ENCODE measurements at regions not wholly inside any gene's neighbourhood (a gene's known extent, or its start where the extent isn't known, plus 50 kb on each side); places are given as distances from the start of the nearest gene placed in this dataset.
A peak's percentile ranks its signal among the peaks of the same experiment; 100 is the strongest.

DNA sequence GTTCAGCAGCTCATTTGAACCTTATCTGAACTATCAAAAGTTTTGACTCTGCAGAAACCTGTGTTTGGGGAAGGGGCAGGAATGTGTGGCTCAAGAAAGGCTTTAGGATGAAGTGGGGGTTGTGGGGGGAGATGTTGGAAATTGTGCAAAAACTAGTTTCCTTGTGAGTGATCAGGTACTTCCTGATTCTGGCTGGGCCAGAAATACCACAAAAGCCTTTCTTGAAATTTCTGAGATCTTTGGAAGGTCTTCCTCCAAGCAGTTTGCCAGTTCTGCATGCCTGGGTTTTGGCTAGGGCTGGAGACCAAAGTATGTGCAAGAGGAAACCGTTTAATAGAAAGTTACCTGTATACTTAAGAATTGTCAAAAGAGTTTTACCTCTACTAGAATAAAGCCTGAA is 116.6 kb downstream of the BMP2 start:
- no peak for DNase-seq

DNA sequence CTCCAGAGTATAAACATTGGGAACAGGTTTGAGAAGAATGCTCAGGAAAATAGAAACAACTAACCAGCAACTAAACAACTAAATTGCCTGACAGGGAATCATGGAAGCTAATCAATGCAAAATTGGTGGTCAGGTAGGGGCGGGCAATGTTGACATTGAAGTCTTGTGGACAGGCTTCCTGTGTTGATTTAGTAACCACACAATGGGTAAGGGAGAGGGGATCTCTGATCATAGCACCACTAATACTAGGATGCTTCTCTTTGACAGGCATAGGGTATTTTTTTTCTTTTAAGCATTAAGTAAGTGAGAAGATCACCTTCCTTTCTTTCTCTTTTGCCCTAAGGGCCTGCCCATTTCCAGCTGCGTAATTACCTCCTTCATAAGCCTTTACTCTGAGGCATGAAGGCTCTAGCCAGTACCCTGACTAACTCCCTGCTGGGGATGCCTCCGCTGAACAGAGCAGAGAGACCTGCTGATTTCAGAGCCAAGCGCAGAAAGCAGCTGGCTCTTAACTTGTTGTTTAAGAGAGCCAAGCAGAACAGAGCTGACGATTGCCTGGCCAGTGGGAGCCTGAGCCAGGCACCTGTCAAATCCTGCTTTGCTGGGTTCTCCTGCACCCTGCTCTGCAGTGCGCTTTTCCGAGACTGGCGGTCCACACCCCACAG is 118.7 kb downstream of the BMP2 start:
- peak in 2 of 51 donors; percentile 1 to 2 for DNase-seq

DNA sequence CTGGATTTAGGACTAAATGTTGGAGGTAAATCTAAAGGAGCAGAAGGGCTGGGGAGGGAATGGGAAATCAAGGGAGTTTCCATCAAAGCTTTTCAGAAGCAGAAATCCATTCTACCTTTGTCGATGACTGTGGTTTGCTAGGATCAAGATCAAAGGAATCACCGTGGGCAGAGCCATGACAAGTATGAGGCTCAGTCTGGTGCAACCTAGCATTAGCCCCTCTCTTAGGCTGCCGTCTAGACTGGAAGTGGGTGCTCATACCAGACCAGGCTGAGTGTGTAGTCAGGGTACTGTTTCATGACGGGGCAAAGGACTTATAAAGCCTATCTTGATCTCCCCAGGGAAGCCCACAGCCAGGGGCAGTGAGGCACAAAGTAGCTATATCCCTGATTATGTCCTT is 120.5 kb downstream of the BMP2 start:
- DNase-seq: no peak

DNA sequence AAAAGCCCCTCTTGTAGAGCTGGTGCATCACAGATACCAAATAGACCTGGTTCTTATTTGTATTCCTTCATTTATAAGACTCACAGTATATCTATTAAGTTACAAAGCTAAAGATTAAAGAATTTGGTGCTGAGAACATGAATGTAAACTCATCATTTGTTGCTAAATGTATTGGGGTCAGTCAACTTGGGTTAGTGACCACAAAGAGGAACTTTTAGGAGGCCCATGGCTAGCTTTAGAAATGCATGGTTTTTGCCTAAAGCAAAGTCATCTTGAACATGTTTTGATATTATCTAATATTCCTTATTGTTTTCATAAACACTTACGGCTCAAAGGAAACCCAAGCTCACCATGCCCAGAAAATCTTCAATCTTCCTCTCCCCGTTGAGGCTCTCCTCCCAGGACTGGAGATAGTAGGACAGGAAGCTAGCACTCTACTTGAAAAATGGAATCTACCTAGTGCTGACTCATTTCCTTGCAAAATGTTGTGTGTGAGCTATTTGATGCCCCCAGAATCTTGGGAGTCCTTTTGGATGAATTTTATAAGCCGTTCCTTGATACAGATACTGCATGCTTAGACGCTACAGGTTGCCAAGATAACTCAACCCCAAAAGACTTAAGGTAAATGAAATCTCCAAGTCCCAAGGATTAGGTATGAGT is 121.4 kb downstream of the BMP2 start:
- DNase-seq: no peak

DNA sequence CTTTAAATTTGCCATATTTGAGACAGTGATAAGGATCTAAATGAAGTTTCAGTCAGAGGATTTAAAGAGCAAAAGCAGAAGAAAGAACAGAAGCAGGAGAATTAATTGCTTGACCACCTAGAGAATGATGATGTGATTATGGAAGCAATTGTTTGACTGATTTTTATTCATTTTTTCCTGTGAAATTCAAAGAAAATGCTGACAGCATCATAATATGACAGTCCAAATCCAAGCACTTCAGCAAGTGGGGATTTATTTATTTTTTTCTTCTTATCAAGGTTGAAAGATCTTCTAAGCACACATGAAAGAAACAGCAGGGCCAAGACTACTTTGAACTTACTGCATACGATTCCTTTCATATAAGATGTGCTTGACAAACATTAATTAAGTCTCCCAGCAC is 125.2 kb downstream of the BMP2 start:
- no peak for DNase-seq

DNA sequence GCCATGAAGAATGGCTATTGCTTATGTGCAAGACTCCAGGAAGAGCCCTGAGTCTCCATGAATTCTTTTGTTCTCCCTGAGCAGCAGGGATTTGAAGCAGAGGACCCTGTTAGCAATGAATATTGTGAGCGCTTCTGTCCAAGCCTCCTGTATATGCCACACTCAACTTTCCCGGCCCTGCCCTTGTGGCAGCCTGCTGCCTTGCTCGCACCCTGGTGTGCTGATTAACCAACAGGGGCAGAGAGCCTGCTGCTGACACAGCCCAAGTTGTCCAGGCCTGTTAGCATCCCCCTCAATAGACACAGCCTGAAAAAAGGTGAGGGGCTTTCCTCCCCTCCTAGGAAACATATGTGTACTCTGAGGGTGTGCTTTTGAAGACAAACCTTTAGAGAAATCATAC is 131.4 kb downstream of the BMP2 start:
- DNase-seq: no peak

DNA sequence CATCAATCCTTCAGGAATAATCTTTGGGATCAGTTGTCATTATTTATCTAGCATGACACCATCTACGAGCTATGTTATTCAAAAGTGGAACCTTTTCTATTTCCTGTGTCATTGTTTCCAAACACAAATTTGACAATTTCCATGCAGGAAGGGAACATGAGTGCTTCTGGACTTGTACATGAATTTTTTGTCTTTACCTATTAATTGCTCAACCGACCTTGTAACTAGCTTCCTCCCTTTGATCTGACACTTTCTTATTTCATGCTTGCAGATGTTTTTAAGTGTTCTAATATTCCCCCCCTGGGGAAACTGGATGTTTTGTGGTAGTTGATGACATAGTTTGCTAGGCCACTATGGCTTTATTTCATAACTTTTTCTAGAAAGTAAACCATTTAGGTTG is 139.4 kb downstream of the BMP2 start:
- DNase-seq: no peak

DNA sequence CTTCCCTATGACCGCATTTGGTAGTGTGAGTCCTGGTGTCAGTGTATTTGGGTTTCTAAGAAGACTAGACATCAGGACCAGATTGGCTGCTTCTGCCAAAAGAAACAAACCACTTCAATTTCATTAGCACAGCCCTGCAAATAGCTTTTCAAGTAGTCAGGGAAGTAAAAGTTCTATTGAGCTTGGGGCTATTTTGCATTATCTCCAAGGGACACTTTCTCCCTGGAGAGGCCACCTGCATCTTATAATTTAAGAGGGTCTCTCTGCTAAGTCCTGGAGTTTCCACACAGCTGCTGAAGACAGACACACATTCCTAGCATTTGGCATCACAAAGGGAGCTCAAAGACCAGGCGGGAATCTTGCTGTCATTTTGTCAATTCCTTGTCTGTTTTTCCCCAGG is 141.2 kb downstream of the BMP2 start:
- DNase-seq: no peak

DNA sequence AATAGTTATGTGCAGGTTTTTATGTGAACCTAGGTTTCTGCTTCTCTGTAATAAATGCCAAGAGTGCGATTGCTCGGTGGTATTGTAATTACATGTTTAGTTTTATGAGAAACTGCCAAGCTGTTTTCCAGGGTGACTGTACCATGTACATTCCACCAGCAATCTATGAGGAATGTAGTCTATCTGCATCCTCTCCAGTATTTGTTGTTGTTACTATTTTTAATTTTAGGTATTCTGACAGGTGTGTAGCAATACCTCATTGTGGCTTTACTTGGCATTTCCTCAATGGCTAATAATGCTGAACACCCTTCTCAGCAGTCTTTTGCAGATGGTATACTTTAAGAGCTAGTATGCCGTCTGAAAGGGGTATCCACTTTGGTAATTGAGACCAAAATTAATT is 142.1 kb downstream of the BMP2 start:
- DNase-seq: no peak

DNA sequence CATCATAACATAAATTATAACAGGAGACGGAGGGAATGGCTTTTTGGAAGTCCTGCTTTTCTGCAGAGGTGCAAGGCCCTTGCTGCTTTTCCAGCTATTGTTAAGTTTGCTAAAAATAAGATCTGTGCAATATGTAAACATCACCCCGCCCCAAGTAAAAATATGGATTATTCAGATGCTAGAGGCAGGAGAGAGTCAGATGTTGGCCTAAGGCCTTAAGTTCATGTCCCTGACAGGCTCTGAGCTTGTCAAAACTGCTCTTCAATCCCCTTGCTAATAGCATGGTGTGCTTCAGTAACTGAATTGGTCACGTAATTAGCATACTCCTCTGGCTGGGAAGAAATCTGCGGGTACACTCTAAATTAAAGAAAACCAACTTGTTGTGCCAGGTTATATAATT is 147.5 kb downstream of the BMP2 start:
- DNase-seq: no peak

DNA sequence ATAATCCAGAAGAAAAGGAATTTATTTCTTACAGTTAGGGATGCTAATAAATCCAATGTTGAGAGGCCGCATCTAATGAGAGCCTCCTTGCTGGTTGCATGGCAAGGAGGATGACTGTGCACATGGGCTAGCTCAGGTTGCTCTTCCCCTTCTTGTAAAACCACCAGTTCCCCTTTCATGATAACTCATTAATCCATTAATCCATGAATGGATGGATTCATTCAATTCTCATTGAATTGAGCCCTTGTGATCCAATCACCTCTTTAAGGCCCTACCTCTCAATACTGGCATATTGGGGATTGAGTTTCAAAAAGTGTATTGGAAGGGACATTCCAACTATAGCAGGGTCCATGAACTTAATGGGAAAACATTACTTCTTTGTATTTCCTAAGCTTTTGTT is 149.5 kb downstream of the BMP2 start:
- DNase-seq: no peak

DNA sequence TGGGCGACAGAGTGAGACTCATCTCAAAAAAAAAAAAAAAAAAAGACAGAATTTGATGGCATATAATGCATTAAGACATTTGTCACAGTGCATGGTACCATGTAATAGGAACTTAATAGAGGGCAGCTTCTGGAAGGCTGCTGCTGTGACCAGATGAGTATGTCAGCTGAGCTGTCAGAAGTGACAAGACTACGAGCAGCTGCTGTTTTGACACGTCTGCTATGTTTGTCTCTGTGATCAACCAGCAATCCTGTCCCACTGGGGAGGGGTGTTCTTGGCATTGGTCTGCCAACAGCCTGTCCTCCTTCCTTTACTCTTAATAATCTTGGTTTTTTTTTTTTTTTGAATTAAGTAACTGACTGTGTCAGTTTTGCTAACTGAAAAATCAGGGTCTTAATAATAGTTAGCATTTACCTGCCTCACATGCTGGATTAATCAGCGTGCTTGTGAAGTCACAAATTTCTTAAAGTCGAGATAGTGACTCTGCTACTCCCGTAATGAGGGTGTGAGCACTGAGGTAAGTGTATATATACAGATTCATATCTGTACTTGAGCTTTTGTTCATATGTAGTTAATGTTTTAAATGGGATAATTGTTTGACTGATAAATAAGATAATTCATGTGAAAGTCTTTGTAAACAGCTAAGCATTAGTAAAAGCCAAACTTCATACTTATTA is 152.4 kb downstream of the BMP2 start:
- DNase-seq: peak in 2 of 51 donors; percentile 1

DNA sequence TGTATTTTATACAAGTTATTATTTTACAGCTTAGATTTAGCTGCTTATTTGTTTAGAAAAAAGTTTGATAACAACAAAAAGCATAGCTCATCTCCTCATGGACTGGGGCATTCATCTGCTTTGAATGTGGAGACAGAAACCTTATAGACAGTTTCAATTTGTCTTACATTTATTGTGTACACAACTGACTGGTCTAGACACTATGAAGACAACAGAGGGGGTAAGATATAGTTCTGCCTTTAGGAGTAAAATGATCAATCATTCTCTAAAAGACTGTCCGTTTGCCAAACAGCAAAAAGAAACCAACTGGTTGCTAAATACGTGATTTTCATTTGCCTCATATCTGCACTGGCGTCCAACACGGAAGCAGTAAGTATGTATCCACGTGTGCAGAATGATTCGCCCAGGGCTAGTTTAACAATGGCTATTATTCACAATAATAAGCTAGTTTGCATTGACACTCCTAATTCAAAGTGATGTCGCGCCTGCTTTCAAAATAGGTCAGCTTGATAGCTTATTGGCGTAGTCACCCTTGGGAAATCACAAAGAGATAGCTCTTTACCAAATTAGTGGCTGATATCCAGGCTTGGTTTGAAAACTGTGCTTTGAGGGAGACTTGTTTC is 153.6 kb downstream of the BMP2 start:
- peak in 1 of 51 donors; percentile 7 for DNase-seq

DNA sequence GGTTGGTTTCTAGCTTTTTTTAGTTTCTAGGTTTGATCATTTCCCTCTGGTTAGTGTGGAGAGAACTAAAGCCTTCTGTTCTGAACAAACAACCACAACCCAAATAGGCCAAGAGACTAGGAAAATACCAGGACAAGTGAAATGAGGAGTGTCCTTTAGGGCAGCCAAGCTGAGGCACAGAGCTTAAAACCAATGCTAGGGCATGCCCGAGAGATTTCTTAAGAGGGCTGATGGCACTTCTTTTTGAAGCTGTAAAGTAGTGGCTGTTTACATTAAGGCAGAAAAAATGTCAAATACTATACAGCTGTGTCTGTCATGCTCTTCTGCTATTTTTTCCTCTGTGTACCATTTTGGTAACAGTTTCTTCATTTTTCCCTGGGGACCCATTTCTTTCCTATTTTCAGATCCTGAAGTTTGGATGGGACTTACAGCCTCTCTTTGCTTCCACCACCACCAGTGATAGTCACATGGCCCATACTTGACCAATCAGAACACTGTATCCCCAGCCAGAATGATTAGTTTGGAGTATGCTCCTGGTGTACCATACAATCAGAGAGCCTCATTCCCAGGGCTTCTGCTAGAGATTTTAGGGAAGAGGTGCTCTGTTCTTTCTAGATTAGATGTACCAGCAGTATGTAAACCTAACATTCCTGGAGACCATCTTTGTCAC is 154.4 kb downstream of the BMP2 start:
- no peak for DNase-seq

DNA sequence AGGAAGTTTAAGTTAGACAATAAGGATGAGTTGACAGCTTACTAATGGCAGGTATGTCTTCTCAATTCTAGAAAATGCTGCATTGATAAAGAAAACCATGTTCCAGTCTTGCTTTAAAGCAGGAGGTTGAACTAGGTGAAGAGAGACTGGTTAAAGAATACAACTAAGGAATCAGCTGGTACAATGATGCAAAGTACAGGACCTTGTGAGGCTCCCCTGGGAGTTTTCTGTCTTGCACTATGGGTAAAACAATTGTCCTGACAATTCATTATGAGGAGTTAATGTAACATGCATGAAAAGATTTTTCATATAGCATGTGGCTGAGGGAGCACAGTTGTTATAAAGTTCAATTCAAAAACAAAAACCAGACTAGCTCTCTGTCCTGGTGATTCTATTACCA is 157.2 kb downstream of the BMP2 start:
- no peak for DNase-seq

DNA sequence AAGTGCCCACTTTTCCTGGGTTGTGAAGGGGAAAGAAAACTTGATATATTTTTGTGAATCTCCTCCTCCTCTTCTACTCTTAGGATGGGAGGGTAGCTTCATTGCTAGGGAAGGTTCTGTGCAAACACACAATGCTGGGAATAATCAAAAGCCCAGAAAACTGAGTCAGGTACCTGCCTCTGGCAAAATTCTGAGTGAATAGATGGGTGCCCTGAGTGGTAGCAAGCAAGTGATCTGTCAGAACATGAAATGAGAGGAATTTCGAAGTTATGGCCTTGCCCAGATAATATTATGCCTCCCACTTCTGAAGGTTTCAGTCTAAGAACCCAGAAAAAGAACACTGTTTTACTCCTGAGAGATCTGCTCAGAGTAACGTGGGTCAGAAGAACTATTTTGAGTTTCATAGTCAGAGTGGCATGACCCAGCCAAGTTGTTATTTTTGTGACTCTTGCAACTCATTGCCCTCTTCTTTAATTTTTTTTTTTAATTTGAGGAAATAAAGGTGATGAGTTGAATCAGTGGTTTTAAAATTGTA is 158.3 kb downstream of the BMP2 start:
- no peak for DNase-seq

DNA sequence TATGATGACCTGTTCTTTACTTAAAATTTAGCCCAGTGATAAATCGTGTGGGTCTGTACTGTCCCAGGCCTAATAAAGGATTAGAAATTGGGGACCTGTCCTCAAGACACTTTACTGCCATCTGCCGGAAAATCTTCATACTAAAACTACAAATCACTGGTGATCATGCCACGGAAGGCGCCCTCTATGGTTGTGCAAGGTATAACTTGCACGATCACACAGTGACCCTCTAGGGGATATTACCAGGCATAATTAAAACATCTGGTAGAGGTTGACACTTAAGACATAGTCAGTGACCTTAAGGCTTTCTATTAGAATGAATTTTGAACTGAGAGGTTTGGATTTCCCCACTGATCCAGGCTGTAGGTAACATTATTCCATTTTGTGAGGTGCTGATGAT is 172.6 kb downstream of the BMP2 start:
- no peak for DNase-seq

DNA sequence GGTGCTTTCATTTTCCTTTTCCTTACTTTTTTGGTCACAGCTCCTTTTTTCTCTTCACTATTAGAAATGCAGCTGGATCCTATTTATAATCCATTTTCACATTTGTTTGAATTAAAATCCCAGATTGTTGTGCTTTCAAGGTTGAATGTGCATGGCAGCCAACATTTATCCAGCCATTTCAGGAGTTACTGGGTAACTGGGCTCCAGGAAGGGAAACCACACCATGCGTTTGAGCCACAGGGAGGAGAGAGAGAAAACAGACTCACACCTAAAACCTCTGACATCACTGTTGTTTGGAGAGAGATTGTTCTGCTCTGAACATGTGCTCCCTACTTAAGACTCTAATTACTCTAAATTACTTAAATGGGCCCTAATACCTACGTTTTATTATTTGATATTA is 173.4 kb downstream of the BMP2 start:
- no peak for DNase-seq

DNA sequence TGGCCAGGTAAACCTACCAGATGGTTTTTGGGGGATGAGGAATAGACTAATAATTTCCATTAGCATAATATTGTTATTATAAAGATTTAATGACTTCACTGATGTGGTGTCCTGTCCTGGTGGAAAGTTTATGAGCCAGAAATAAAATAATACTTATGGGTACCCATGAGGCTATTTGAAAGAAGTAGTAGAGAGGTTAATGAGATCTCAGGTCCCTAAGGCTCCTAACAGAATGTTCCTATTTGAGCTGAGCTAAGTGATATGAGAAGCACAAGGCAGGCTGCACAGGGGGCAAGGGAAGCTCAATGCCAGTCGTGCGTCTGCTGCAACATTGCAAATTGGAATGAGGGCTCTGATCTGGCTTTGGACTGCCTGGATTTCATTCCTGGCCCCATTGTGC is 174.1 kb downstream of the BMP2 start:
- no peak for DNase-seq

DNA sequence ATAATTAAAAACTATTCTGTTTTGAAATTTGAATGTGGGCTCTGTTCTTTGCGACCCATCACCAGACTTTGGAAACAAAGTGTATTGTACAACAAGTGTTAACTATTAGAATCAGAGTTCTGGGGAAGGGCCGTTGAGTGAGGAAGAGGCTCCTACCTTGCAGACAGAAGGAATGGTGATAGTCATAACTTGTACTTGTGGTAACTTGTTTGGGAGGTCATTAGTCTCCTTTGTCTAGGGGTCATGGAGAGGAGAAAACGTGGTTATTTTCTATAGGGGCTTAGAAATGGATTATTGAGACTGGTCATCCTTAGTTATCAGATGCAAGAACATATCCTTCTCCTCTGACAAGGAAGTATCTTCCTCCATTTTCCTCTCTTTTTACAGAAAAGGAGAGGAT is 174.8 kb downstream of the BMP2 start:
- DNase-seq: no peak

DNA sequence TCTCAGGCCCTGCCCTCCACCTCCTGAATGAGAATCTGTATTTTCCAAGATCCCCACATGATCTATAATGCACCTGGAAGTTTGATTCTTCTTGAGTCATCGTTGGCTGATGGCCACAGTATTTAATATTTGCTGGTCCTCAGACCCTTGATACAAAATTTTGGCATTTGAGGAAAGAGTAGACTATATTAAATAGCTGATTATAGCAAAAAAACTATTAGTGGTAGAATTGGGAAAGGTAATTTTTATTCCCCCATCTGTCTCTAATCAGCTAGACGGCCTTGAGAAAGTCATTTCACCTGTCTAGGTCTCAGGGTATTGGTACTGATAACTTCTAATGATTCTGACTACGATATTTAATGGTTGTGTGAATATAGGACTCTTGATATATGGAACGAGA is 176.8 kb downstream of the BMP2 start:
- DNase-seq: no peak

DNA sequence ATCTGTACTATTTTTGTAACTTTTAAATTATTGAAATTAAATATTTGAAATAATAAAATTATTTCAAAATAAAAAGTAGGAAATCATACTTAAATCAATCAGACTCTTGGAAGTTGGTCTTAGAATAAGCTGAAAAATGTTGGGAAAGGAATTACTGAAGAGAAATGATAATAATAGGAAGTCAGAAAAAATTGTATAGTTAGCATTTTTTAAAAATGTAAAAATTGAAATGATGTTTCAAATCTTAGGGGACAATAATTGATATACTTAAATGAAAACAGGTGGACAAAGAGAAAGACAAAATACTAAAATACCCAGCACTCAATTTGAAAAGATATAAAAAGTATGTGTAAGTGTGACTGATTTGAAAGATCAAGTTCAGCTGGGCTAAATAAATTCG is 186.1 kb downstream of the BMP2 start:
- DNase-seq: no peak
